Endothelial cell (in vitro differentiated cells): ENCODE measurements at regions not wholly inside any gene's neighbourhood (a gene's known extent, or its start where the extent isn't known, plus 50 kb on each side); places are given as distances from the start of the nearest gene placed in this dataset.

ENCODE experiments used
- DNase-seq: peaks from one replicate; pipeline ENCODE4 v3.0.0; 2021; ENCODE audit warnings: low spot score
- H3K27ac Mint-ChIP-seq: one replicate; pipeline ENCODE4 v1.8.0; 2021; ENCODE audit warnings: mixed read lengths, inconsistent platforms; ENCODE audit not compliant: unreplicated experiment
- H3K27me3 Mint-ChIP-seq: one replicate; pipeline ENCODE4 v1.8.0; 2021; ENCODE audit warnings: mild to moderate bottlenecking, moderate library complexity, mixed read lengths, inconsistent platforms; ENCODE audit not compliant: unreplicated experiment
- H3K36me3 Mint-ChIP-seq: one replicate; pipeline ENCODE4 v1.8.0; 2021; ENCODE audit warnings: mild to moderate bottlenecking, low read depth, mixed read lengths, inconsistent platforms; ENCODE audit not compliant: unreplicated experiment
- H3K4me1 Mint-ChIP-seq: one replicate; pipeline ENCODE4 v1.8.0; 2021; ENCODE audit warnings: mild to moderate bottlenecking, mixed read lengths, inconsistent platforms; ENCODE audit not compliant: unreplicated experiment
- H3K4me3 Mint-ChIP-seq: one replicate; pipeline ENCODE4 v1.8.0; 2021; ENCODE audit warnings: mild to moderate bottlenecking, mixed read lengths, inconsistent platforms; ENCODE audit not compliant: unreplicated experiment
- H3K9me3 Mint-ChIP-seq: one replicate; pipeline ENCODE4 v1.8.0; 2021; ENCODE audit warnings: mixed read lengths, inconsistent platforms; ENCODE audit not compliant: unreplicated experiment
- CTCF ChIP-seq: fragments of 200-600 bp; sonication (generic); IDR thresholded peaks from one replicate; pipeline ENCODE4 v1.5.0; 2021; ENCODE audit warnings: antibody characterized with exemption; ENCODE audit not compliant: unreplicated experiment

DNA sequence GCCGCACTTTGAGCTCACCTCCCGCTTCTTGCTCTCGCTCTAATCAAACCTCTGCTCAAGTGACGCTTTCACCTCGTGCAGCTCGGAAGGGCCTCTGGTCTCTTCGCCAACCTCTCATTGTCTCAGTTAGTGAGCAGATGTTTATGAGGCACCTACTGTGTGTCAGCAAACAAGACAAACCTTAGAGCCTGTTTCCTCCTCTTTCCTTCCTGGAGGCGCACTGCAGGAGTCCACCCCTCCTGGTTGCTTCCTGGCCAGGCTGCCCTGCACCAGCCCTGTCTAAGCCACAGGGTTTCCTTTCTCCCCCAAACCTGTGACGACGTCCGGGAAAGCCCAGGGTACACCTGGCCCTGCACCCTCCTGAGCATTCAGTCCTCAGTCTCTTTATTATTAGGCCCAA, 84.2 kb downstream of the PHETA1 start:
- H3K36me3 Mint-ChIP-seq = peaks cover 12% of the 10 kb centered on the region
- H3K27me3 Mint-ChIP-seq = peaks cover 5% of the 10 kb centered on the region
- H3K4me3 Mint-ChIP-seq = no peak overlapping the region
- H3K4me1 Mint-ChIP-seq = peaks cover 15% of the 10 kb centered on the region
- H3K9me3 Mint-ChIP-seq = peaks cover 12% of the 10 kb centered on the region
- no peak for DNase-seq
- no peak for TF ChIP-seq CTCF
- no peak overlapping the region for H3K27ac Mint-ChIP-seq

- peak overlapping the region; percentile 49 for H3K27ac Mint-ChIP-seq
- no peak for TF ChIP-seq CTCF
- peaks cover 13% of the 10 kb centered on the region for H3K36me3 Mint-ChIP-seq
- peak overlapping the region; percentile 50 for H3K4me3 Mint-ChIP-seq
- peaks cover 15% of the 10 kb centered on the region for H3K4me1 Mint-ChIP-seq
- H3K9me3 Mint-ChIP-seq = peaks cover 12% of the 10 kb centered on the region
- H3K27me3 Mint-ChIP-seq = peaks cover 5% of the 10 kb centered on the region
- no peak for DNase-seq
These were observed 84.9 kb downstream of the PHETA1 start for GRCh38 chr12:111283966-111284365.

DNA sequence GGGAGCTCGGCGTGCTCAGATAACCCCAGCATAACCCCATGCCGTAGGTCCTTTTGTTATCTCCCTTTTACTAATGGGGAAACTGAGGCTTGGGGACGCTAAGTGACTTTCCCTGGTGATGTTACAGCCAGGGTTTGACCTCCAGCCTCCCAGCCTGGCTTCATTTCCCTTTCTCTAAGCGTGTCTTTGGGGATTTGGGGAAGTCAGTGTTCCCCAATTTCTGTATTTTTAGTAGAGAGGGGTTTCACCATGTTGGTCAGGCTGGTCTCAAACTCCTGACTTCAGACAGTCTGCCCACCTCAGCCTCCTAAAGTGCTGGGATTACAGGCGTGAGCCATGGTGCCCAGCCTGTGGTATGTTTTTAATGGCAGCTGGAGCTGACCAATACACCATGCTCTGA, 85.4 kb downstream of the PHETA1 start:
- DNase-seq = no peak
- no peak for TF ChIP-seq CTCF
- Mint-ChIP-seq H3K4me1 (peaks cover 15% of the 10 kb centered on the region), H3K4me3 (no peak overlapping the region), H3K36me3 (peaks cover 16% of the 10 kb centered on the region), H3K27ac (no peak overlapping the region), H3K27me3 (peaks cover 5% of the 10 kb centered on the region), H3K9me3 (peaks cover 12% of the 10 kb centered on the region)

DNA sequence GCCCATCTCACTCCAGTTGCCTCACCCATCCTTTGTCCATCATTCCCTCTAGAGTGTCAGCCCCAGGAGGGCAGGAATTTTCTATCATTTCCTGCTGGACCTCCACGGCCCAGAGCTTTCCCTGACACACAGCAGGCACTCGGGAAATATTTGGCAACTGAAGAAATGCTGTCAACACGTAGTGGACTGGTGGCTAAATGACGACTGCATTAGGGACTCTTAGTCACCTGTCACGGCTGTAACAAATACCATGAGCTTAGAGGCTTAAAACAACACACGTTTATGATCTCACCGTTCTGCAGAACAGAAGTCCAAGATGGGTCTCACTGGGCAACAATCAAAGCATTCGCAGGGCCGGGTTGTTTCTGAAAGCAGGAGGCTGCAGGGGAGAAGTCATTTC, 91.3 kb downstream of the PHETA1 start:
- H3K4me1 Mint-ChIP-seq = no peaks in the 10 kb centered on the region
- peaks cover 12% of the 10 kb centered on the region for H3K9me3 Mint-ChIP-seq
- H3K27ac Mint-ChIP-seq = no peak overlapping the region
- H3K4me3 Mint-ChIP-seq = no peak overlapping the region
- no peak for DNase-seq
- H3K36me3 Mint-ChIP-seq = peaks cover 16% of the 10 kb centered on the region
- TF ChIP-seq CTCF = no peak
- H3K27me3 Mint-ChIP-seq = peaks cover 1% of the 10 kb centered on the region

- Mint-ChIP-seq H3K4me1 (no peaks in the 10 kb centered on the region), H3K36me3 (peaks cover 10% of the 10 kb centered on the region), H3K27me3 (peaks cover 1% of the 10 kb centered on the region), H3K27ac (no peak overlapping the region), H3K4me3 (no peak overlapping the region), H3K9me3 (peaks cover 7% of the 10 kb centered on the region)
- no peak for TF ChIP-seq CTCF
- DNase-seq = no peak
These were observed 92.7 kb downstream of the PHETA1 start for GRCh38 chr12:111276146-111276545.
